Urinary bladder (tissue), 3 donors: ENCODE measurements at regions not wholly inside any gene's neighbourhood (a gene's known extent, or its start where the extent isn't known, plus 50 kb on each side); places are given as distances from the start of the nearest gene placed in this dataset.

Experiments used
- DNase-seq: peaks from one replicate; pipeline ENCODE4 v3.0.0-alpha.2; 2015; ENCODE audit errors: extremely low spot score
- H3K27ac ChIP-seq: one replicate; pipeline ENCODE4 v1.5.1; 2013; ENCODE audit warnings: low read depth, mild to moderate bottlenecking, moderate library complexity
- H3K36me3 ChIP-seq: one replicate; pipeline ENCODE4 v1.6.1; 2013; ENCODE audit warnings: mild to moderate bottlenecking, moderate library complexity; ENCODE audit not compliant: insufficient read depth
- H3K4me1 ChIP-seq: one replicate; pipeline ENCODE4 v1.6.1; 2013; ENCODE audit warnings: mild to moderate bottlenecking, moderate library complexity; ENCODE audit not compliant: insufficient read depth
- H3K4me3 ChIP-seq: one replicate; pipeline ENCODE4 v1.5.1; 2013; ENCODE audit warnings: low read depth, low read length
- WGBS: extraction: QIAGEN DNeasy Blood & Tissue Kit; methylation state at CpG from one replicate; pipeline ENCODE4 v1.1.7; 2013; 5-methylcytosine and 5-hydroxymethylcytosine counted together
- donor health status: healthy with polysubstance abuse.
- donor health status: healthy.

- 17% methylated on average over 30 of the region's 30 CpGs for WGBS
- H3K36me3 ChIP-seq: no peaks in the 10 kb centered on the region
- H3K4me1 ChIP-seq: no peaks in the 10 kb centered on the region
- DNase-seq: peak; percentile 47
- H3K27ac ChIP-seq: no peak overlapping the region
- H3K4me3 ChIP-seq: no peak overlapping the region
These were observed 611.3 kb upstream of the SALL1 start for GRCh38 chr16:51762081-51762996.

- WGBS: 51% methylated on average over 9 of the region's 9 CpGs
- H3K27ac ChIP-seq: no peak overlapping the region
- no peak for DNase-seq
- H3K4me1 ChIP-seq: no peaks in the 10 kb centered on the region
- no peaks in the 10 kb centered on the region for H3K36me3 ChIP-seq
- H3K4me3 ChIP-seq: no peak overlapping the region
These were observed 609.9 kb upstream of the SALL1 start for GRCh38 chr16:51761001-51761400.

GRCh38 chr16:51759999-51760398, 608.9 kb upstream of the SALL1 start:
- H3K4me3 ChIP-seq: no peak overlapping the region
- no peak overlapping the region for H3K27ac ChIP-seq
- DNase-seq: no peak
- no peaks in the 10 kb centered on the region for H3K4me1 ChIP-seq
- WGBS: 44% methylated on average over 5 of the region's 5 CpGs
- no peaks in the 10 kb centered on the region for H3K36me3 ChIP-seq

DNA sequence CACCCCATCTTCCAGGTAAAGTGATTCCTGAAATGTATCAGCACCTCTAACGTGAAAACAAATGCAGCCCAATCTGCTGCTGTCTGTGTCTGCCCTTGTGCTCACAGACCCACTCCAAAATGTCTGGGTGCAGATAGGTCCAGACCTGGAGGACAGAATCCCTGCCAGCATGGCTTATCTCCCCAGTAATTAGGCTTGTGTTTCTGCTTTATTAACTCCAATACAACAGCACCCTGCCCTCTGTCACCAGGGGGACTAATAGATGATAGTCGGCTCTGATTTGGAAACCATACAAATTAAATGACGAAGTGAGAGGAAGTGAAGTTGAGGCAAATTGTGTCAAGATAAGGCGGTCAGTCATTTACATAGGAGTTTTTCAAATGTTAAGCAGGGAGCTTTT, 608.3 kb upstream of the SALL1 start:
- Histone ChIP-seq H3K36me3 (no peaks in the 10 kb centered on the region), H3K4me1 (no peaks in the 10 kb centered on the region), H3K27ac (no peak overlapping the region), H3K4me3 (no peak overlapping the region)
- WGBS: 30% methylated on average over 4 of the region's 4 CpGs
- no peak for DNase-seq

DNA sequence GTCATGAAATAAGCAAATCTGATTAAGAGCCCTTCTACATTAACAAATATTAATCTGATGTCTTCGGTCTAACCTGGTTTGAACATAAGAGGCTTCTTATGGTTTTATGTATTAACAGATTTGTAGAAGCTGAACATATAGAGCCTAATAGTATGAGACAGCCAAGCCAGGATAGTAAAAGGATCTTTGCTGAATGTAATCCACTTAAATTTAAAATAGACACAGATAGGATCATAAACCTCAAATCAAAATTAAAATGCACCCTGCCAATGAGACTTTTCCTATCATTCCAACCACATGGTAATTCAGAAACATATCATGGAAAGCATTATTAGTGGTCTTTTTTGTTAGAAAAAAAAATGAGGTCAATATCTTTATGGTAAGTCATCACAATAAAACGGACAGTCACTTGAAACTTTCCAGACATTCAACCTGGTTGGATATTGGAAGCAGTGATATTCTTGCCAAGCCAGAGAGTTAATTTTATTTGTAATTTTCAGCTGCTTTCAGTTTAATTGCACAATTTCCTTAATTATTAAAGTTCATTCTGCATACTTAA, 606.9 kb upstream of the SALL1 start:
- no peak for DNase-seq
- Histone ChIP-seq H3K4me1 (no peaks in the 10 kb centered on the region), H3K4me3 (no peak overlapping the region), H3K36me3 (no peaks in the 10 kb centered on the region), H3K27ac (no peak overlapping the region)
- 71% methylated on average over 2 of the region's 2 CpGs for WGBS

DNA sequence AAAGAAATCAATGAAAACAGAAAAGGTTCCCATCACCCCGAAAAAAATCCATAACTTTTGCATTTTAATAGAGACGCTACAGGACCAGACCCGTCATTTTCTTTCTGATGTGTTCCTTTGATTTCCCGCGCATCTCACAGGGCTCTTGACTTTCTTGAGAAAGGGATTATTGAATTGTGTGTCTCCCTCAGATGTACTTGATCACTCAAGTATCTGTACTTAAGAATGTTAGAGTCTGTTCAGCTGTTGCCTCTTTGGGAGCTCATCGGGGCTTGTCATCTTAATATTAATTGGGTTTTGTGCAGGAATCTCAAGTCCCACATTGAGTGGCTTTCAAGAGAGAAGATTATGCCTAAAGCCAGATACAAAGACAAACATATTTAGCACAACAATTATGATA, 606.4 kb upstream of the SALL1 start:
- Histone ChIP-seq H3K4me3 (no peak overlapping the region), H3K27ac (no peak overlapping the region), H3K36me3 (no peaks in the 10 kb centered on the region), H3K4me1 (no peaks in the 10 kb centered on the region)
- no peak for DNase-seq
- 82% methylated on average over 6 of the region's 6 CpGs for WGBS

DNA sequence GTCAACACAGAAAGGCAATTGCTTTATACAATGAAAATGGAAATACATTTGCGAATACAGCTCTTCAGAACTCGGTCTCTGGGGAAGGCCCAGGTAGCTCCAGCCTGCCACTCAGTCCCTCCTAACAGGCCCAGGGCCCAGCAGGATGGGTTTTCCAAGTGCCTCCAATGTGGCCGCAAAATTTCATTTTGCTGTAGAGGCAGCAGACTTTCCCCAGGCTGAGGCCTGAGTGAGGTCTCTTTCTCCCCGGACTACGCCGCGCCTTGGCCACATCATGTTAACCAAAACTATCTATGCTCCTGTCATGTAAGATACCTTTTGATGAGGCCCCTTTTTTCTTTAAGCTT, 606.0 kb upstream of the SALL1 start:
- Histone ChIP-seq H3K27ac (no peak overlapping the region), H3K36me3 (no peaks in the 10 kb centered on the region), H3K4me3 (no peak overlapping the region), H3K4me1 (no peaks in the 10 kb centered on the region)
- DNase-seq: no peak
- WGBS: 90% methylated on average over 7 of the region's 7 CpGs

DNA sequence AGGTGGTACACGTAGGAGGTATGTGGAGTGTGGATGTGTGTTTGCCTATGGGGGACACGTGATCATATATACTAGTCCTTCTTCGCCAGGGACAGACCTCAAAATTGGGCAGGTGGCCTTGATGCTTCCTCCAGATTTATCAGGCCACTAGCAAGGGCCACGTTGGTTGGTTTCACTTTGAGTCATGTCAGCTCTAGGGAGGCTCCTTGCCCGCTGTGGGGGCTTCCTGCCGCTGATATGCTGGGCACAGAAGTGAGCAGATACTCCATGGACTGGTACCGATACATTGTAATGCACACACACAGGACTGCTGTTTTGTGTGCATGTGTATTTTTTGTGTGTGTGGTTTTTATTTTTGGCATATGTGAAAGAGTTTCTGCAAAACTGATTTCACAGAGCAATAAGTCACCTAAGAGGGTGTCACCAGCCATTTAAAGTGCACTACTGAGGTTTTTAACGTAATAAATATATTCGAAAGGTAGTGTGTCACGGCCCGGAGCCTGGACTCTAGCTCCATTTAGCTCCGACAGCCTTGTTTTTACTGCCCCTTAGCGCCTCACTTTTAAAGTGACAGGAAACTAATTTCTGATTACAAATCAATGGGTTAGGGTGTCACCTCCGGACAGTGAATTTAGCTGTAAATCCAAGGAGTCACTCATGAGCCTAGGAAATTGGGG, 605.5 kb upstream of the SALL1 start:
- DNase-seq: no peak
- 62% methylated on average over 14 of the region's 14 CpGs for WGBS
- Histone ChIP-seq H3K4me1 (no peaks in the 10 kb centered on the region), H3K27ac (no peak overlapping the region), H3K36me3 (no peaks in the 10 kb centered on the region), H3K4me3 (no peak overlapping the region)

DNA sequence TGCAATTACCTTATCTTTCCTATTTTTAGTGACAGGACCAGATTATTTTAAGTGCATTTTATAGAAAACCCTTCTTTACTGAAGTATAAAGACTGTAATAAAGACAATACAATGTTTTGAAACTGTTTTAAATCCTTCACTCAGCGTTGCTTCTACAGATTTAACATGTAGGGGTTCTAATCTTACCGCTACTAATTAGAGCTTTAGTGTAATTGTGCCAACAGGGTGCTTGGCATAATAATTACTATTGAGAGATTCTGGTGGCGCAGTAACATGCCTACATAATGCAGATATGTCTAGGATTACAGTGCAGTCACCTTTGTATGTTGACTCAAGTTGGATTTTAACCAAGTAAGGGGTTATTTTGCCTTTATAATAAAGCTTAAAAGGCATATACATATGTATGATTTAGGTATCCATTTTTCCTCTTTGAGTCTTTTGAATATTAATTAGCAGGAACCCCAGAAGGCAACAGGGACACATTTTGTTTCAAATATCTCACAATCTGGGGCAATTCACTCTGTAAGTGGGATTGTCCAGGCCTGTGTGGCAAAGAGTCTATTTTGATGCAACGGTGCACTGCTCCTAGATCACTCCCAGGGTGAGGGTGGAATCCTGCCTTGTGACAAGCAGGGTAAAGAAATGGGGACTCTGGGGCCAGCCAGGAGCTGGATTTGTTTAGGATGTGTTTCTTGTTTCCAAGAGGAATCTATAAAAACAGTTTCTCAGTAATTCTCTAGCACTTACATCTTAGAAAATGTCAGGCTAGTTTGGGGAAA, 604.7 kb upstream of the SALL1 start:
- H3K4me1 ChIP-seq: no peaks in the 10 kb centered on the region
- no peak overlapping the region for H3K27ac ChIP-seq
- no peak for DNase-seq
- no peak overlapping the region for H3K4me3 ChIP-seq
- no peaks in the 10 kb centered on the region for H3K36me3 ChIP-seq
- 64% methylated on average over 4 of the region's 4 CpGs for WGBS

DNA sequence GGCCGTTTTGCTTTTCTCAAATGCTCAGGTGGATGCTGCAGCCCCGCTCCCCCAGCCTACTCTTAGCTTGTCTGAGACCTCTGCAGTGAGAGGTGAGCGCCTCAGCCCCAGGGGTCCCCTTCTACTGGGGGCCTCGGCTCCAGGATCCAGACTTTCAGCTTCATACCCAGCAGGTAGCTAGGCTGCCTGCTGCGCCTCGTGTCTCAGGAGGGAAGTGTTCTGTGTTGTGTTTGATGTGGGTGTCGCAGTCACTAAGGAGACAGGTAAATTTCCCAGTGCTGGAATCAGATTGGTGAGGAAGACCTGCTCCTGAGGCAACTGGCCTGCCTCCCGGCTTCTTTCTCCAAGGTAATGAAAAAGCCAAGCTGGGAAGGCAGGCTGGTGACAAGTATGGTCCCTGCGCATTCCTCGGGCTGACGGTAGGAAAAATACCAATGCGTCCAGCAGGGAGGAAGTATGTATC, 604.0 kb upstream of the SALL1 start:
- DNase-seq: no peak
- Histone ChIP-seq H3K27ac (no peak overlapping the region), H3K4me1 (no peaks in the 10 kb centered on the region), H3K36me3 (no peaks in the 10 kb centered on the region), H3K4me3 (no peak overlapping the region)
- 40% methylated on average over 12 of the region's 12 CpGs for WGBS

DNA sequence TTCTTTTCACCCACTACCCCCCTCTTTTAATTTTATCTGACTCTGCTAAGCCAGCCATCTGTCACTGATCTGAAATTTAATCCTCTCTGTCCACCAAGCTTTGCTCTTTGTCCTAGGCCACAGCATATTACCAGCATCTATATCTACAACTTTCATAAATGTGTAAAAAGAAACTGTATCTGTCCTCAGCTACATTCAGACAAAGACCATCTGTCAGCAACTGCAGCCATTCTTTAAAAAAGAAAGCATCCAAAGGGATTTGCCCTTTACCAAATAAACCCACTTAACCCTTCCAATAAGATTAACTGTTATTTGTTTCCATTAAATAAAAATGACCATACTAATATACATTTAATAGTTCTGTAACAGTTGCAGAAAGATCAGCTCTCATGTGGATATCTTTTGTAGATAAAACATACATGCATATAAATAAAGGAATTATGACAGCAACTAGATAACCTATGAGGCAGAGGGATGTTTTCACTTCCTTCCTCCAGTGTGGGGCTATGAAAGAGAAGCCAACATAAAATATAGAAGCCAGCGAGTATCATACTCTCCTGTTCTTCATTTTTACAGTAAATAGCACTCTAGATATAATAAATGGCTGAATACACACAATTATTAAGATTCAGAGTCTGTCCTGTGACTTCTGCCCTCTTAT, 602.5 kb upstream of the SALL1 start:
- no peaks in the 10 kb centered on the region for H3K36me3 ChIP-seq
- DNase-seq: no peak
- 16% methylated on average over 1 of the region's 1 CpG for WGBS

GRCh38 chr16:51752438-51752995, 601.4 kb upstream of the SALL1 start:
- 68% methylated on average over 3 of the region's 3 CpGs for WGBS
- Histone ChIP-seq H3K4me1 (no peaks in the 10 kb centered on the region), H3K4me3 (no peak overlapping the region)

More for the DNA sequence above, 602.5 kb upstream of the SALL1 start:
- no peaks in the 10 kb centered on the region for H3K4me1 ChIP-seq
- H3K27ac ChIP-seq: no peak overlapping the region
- no peak overlapping the region for H3K4me3 ChIP-seq

GRCh38 chr16:51747329-51747728, 596.3 kb upstream of the SALL1 start:
- 81% methylated on average over 4 of the region's 4 CpGs for WGBS
- Histone ChIP-seq H3K4me1 (no peaks in the 10 kb centered on the region), H3K36me3 (no peaks in the 10 kb centered on the region), H3K4me3 (no peak overlapping the region), H3K27ac (no peak overlapping the region)
- no peak for DNase-seq

More at GRCh38 chr16:51752438-51752995, 601.4 kb upstream of the SALL1 start:
- Histone ChIP-seq H3K36me3 (no peaks in the 10 kb centered on the region), H3K27ac (no peak overlapping the region)
- no peak for DNase-seq
